GM19395 (cell line): ENCODE measurements at regions not wholly inside any gene's neighbourhood (a gene's known extent, or its start where the extent isn't known, plus 50 kb on each side); places are given as distances from the start of the nearest gene placed in this dataset.
A peak's percentile ranks its signal among the peaks of the same experiment; 100 is the strongest.

Source experiments
- ATAC-seq: cut with Tn5 transposase; IDR thresholded peaks from one replicate; pipeline ENCODE4 v1.9.1; 2021; ENCODE audit warnings: mild to moderate bottlenecking, moderate library complexity; ENCODE audit not compliant: unreplicated experiment

GRCh38 chr15:69652751-69653305 is 200.2 kb downstream of the RPLP1 start:
- ATAC-seq = no peak

- ATAC-seq = no peak
These were observed 200.7 kb downstream of the RPLP1 start for GRCh38 chr15:69653306-69653705.

GRCh38 chr15:69653846-69654245 is 201.2 kb downstream of the RPLP1 start:
- no peak for ATAC-seq

GRCh38 chr15:69656271-69657030 is 203.8 kb downstream of the RPLP1 start:
- ATAC-seq = no peak

GRCh38 chr15:69657626-69658025 is 205.0 kb downstream of the RPLP1 start:
- no peak for ATAC-seq

GRCh38 chr15:69658411-69658945 is 205.9 kb downstream of the RPLP1 start:
- no peak for ATAC-seq

- no peak for ATAC-seq
These were observed 206.9 kb downstream of the RPLP1 start for GRCh38 chr15:69659454-69660050.

GRCh38 chr15:69660114-69660513 is 207.5 kb downstream of the RPLP1 start:
- ATAC-seq = no peak

- no peak for ATAC-seq
These were observed 208.2 kb downstream of the RPLP1 start for GRCh38 chr15:69660658-69661405.

GRCh38 chr15:69661446-69661845 is 208.8 kb downstream of the RPLP1 start:
- ATAC-seq = no peak

GRCh38 chr15:69661871-69662644 is 209.4 kb downstream of the RPLP1 start:
- ATAC-seq = no peak

GRCh38 chr15:69662645-69663000 is 210.0 kb downstream of the RPLP1 start:
- no peak for ATAC-seq

- no peak for ATAC-seq
These were observed 210.8 kb downstream of the RPLP1 start for GRCh38 chr15:69663441-69663840.

- no peak for ATAC-seq
These were observed 211.4 kb downstream of the RPLP1 start for GRCh38 chr15:69663982-69664381.

- no peak for ATAC-seq
These were observed 212.3 kb downstream of the RPLP1 start for GRCh38 chr15:69664572-69665571.

- no peak for ATAC-seq
These were observed 213.1 kb downstream of the RPLP1 start for GRCh38 chr15:69665641-69666111.

GRCh38 chr15:69666441-69666882 is 213.8 kb downstream of the RPLP1 start:
- peak; percentile 20 for ATAC-seq

GRCh38 chr15:69666921-69667811 is 214.5 kb downstream of the RPLP1 start:
- peak; percentile 50 for ATAC-seq
